DOHH2 (cell line): ENCODE measurements at regions not wholly inside any gene's neighbourhood (a gene's known extent, or its start where the extent isn't known, plus 50 kb on each side); places are given as distances from the start of the nearest gene placed in this dataset.

Source experiments
- EZH2phosphoT487 ChIP-seq: fragments of 200-600 bp; sonication (generic); IDR thresholded peaks from 2 replicates; pipeline ENCODE4 v1.6.1; 2017; ENCODE audit warnings: borderline replicate concordance, mild to moderate bottlenecking, antibody characterized with exemption, low read length, moderate library complexity, mixed read lengths
- TF ChIP-seq, protein P1 (sequence below): fragments of 200-600 bp; sonication (generic); IDR thresholded peaks from one replicate; pipeline ENCODE4 v1.5.1; 2014; ENCODE audit warnings: antibody characterized with exemption, mild to moderate bottlenecking, low read depth, low read length; ENCODE audit not compliant: poor library complexity, severe bottlenecking

DNA sequence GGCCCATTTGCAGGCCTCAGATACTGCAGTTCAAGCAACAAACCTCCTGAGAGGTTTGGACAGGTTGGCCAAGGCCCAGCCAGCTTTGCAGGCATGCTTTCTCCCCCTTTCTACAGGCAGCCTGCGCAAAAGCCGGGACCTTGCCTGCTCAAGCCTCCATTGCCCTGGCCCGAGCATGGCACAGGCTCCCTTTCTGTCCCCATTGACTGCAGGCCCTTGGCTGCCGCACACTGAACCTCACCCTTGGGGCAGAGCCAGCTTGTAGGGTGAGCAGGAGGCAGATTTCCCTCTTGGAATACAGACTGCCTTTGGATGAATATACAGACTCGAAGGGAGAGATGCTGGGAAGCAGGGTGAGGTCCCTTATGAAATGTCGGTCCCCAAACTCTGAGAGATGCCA is 461.7 kb upstream of the PROK2 start:
- TF ChIP-seq, protein P1, sequence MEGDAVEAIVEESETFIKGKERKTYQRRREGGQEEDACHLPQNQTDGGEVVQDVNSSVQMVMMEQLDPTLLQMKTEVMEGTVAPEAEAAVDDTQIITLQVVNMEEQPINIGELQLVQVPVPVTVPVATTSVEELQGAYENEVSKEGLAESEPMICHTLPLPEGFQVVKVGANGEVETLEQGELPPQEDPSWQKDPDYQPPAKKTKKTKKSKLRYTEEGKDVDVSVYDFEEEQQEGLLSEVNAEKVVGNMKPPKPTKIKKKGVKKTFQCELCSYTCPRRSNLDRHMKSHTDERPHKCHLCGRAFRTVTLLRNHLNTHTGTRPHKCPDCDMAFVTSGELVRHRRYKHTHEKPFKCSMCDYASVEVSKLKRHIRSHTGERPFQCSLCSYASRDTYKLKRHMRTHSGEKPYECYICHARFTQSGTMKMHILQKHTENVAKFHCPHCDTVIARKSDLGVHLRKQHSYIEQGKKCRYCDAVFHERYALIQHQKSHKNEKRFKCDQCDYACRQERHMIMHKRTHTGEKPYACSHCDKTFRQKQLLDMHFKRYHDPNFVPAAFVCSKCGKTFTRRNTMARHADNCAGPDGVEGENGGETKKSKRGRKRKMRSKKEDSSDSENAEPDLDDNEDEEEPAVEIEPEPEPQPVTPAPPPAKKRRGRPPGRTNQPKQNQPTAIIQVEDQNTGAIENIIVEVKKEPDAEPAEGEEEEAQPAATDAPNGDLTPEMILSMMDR = no peak
- TF ChIP-seq EZH2phosphoT487 = no peak
